T47D (cell line): ENCODE measurements at regions not wholly inside any gene's neighbourhood (a gene's known extent, or its start where the extent isn't known, plus 50 kb on each side); places are given as distances from the start of the nearest gene placed in this dataset.
A peak's percentile ranks its signal among the peaks of the same experiment; 100 is the strongest.

Experiments used
- DNase-seq, 2 experiments: peaks; one replicate each; pipeline versions ENCODE4 v3.0.0 to v3.0.0-alpha.2; 2011 to 2012; ENCODE audit warnings: low read depth in 1 of 2, low spot score in 1 of 2
- JUND ChIP-seq: IDR thresholded peaks from 2 replicates; pipeline ENCODE4 v1.6.1; 2012; ENCODE audit warnings: low read depth
- in situ Hi-C: cut with HindIII; loops from 2 replicates; pipeline ENCODE4 v1.10.0; 2016; ENCODE audit warnings: low sequenced_read_pairs, low pct_unique_long_range_greater_than_20kb

DNA sequence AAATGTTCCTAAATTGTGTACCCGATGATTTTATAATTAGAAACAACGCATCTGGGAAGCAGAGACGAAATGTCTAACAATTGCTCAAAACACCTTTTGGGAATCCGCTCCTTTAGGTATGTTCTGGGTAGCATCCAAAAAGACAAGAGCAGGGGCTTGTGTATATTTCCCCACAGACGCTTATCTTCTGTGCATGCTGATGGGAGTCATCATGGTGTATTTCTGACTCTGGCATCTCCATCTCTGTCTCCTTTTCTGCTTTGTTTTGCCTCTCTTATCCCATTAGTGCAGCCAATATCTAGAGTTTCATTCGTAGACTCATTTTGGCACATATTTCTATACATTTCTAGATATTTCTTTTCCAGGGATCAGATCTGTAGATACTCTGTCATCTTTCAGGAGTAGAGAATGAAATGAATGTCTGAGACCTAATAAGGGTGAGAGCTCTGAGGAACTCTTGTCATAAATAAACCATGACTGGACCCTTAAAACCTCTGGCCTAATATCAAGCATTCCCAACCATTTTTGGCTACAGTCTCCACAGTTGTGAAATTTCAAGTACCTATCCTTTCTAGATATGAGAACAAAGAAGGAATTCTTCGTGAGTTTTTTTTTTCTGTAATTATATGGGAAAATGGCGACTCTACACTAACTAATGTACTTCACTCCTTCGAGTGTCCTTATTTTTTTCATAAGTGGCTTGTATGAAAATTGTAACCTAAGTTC is 508.2 kb downstream of the ACTL7B start:
- DNase-seq, result no peak
- in situ Hi-C loops, result no loop called here
- no peak for TF ChIP-seq JUND

GRCh38 chr9:108345826-108346225 is 510.0 kb downstream of the ACTL7B start:
- in situ Hi-C loops, result no loop called here
- no peak for DNase-seq
- TF ChIP-seq JUND, result no peak

- DNase-seq, result no peak
- TF ChIP-seq JUND, result no peak
- in situ Hi-C loops, result no loop called here
Measured at GRCh38 chr9:108339251-108339650, 516.5 kb downstream of the ACTL7B start.

- no peak for TF ChIP-seq JUND
- DNase-seq, result no peak
- in situ Hi-C loops, result no loop called here
Measured at GRCh38 chr9:108336575-108336974, 519.2 kb downstream of the ACTL7B start.

DNA sequence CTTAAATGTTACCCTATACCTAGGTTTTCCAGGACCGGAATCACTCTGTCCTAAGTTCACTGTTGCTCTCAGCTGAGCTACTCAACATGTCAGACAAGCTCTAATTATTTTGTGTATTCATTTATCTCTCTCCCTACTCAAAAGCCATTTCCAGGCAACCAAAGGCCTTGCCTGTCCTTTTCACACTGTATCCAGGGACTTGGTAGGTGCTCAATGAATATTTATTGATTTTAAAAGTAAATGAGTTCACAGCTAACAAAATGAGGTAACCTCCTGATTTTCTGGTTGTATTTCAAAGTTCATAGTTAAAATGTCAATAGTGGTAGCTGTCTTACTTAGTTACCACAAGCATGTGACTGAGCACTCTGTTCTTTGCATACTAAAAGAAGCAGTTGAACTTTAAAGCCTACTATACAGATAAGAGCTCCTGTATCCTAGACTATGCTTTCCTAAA is 522.2 kb downstream of the ACTL7B start:
- in situ Hi-C loops, result no loop called here
- DNase-seq, result no peak
- TF ChIP-seq JUND, result no peak

GRCh38 chr9:108331596-108331995 is 524.2 kb downstream of the ACTL7B start:
- in situ Hi-C loops, result no loop called here
- TF ChIP-seq JUND, result no peak
- DNase-seq, result no peak

- in situ Hi-C loops, result no loop called here
- no peak for TF ChIP-seq JUND
- DNase-seq, result no peak
Measured at GRCh38 chr9:108325406-108325805, 530.4 kb downstream of the ACTL7B start.

GRCh38 chr9:108323615-108324014 is 532.2 kb downstream of the ACTL7B start:
- in situ Hi-C loops, result no loop called here
- TF ChIP-seq JUND, result no peak
- DNase-seq, result no peak

DNA sequence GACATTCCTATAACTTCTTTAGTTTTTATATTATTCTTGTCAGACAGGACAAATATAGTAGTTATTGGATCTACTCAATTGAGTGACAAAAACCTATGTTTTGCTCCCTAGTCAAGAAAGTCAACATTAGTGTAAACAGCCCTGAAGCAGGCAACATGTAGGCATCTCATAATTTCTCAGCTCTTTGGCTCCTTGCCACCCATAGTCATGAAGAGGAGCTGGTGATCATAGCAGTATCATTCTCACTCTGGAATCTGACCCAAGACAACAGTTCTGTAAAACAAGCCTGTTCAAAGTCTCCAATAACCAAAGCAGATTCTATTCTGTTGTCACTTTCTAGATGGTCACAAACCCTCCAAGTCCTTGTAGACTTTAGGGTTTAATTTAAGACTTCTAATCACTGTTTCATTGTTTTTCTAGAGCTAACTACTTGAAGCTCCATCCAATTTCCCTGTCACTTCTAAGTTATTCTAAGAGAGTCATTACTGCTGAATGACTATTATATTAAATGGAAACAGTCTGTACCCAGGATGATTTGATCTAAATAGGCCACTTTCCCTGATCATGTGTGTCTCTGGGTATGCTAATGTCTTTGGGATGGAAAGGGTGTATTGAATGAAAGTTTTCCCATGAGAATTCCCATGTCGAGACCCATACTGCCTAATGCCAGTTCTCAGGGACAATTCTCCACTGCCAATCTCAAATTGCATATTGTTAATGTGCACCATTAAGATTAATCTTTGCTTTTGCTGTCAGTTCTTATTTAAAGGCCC is 533.3 kb downstream of the ACTL7B start:
- peak in 1 of 2 experiments; percentile 11 for DNase-seq
- no peak for TF ChIP-seq JUND
- in situ Hi-C loops, result no loop called here

- no peak for TF ChIP-seq JUND
- in situ Hi-C loops, result no loop called here
- DNase-seq, result no peak
Measured at GRCh38 chr9:108316630-108317029, 539.2 kb downstream of the ACTL7B start.

DNA sequence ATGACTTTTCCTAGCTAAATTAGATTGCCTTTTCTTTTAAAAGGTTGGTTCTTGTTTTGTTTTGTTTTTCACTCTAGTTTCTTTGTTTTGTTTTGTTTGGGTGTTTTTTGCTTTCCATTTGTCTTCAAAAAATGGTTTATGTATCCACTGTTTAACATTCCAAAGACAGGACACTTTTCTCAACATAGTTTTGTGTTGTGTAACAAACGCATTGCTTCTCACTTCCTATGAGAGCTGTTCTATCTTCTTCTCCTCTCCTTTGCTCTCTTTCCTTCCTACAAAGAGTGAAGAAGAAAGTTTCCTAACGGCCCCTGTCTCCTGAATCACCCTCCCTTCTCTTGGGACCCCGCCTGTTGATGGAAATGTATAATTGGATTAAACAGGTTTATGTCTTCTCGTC is 539.7 kb downstream of the ACTL7B start:
- in situ Hi-C loops, result no loop called here
- DNase-seq, result no peak
- TF ChIP-seq JUND, result no peak

DNA sequence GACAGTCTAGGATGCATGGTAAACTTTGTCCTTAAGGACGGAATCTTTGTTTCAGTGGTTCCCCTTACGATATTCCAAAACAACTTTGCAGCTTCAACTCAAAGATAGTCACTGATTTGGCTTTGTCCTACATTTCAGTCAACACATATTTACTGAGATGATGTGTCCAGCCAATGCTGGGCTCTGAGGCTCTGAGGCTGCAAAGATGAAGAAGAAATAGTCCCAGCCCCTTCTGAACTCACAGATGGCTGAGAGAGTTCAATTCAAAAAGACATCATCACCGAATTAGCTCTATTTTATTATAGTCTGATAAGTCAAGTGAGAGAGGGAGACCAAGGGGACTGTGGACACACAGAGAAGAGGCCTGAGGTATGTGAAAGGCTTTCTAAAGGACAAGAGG is 544.0 kb downstream of the ACTL7B start:
- no peak for TF ChIP-seq JUND
- no peak for DNase-seq
- in situ Hi-C loops, result no loop called here

- in situ Hi-C loops, result no loop called here
- TF ChIP-seq JUND, result no peak
- no peak for DNase-seq
Measured at GRCh38 chr9:108310202-108310601, 545.6 kb downstream of the ACTL7B start.
